Loucy (cell line): ENCODE measurements at regions not wholly inside any gene's neighbourhood (a gene's known extent, or its start where the extent isn't known, plus 50 kb on each side); places are given as distances from the start of the nearest gene placed in this dataset.
"Not testable (repeated sequence)": the region's sequence is repeated elsewhere in the genome, so short reads cannot be mapped to it uniquely, and the experiment has no call there.

Source experiments
- EZH2phosphoT487 ChIP-seq: fragments of 200-600 bp; IDR thresholded peaks from 2 replicates; pipeline ENCODE4 v1.6.1; 2018; ENCODE audit warnings: antibody characterized with exemption, mild to moderate bottlenecking, moderate library complexity, borderline replicate concordance
- TF ChIP-seq, protein P1 (sequence below): fragments of 200-600 bp; sonication (generic); conservative IDR thresholded peaks from 2 replicates; pipeline ENCODE4 v1.5.1; 2014; ENCODE audit warnings: mild to moderate bottlenecking, antibody characterized with exemption, low read length

DNA sequence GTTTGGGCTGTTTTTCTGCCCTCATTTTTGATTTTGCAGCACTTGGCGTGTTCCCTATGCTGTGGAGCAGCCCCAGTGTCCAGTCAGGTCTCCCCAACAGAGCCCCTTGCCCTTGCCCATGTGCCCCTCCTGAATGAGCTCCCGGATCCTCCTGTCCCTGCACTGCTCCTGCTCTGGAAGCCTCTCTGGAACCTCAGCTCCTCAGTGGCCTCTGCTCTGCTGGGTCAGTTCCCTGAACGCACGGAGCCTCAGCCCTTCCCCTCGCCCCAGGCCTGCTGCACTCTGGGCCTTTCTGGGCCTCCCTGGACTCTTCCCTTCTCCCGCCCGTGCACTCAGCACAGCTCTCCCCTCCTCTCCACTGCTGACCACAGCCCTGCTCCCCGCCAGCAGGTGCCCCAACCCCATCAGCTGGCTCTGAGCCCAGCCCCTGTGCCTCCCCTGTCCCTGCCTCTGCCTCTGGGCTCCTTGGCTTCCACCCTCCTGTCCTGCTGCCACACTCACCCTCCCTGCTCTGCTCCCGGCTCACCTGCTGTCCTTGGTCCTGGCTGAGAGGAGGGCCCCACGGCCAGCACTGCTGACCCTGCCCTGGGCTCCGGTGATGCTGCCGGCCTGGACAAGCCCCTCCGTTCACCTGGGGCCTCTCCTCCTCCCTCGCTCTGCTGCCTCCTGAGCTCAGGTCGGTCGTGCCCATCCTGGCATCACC lies 220.6 kb downstream of the TMEM121 start:
- TF ChIP-seq, protein P1, sequence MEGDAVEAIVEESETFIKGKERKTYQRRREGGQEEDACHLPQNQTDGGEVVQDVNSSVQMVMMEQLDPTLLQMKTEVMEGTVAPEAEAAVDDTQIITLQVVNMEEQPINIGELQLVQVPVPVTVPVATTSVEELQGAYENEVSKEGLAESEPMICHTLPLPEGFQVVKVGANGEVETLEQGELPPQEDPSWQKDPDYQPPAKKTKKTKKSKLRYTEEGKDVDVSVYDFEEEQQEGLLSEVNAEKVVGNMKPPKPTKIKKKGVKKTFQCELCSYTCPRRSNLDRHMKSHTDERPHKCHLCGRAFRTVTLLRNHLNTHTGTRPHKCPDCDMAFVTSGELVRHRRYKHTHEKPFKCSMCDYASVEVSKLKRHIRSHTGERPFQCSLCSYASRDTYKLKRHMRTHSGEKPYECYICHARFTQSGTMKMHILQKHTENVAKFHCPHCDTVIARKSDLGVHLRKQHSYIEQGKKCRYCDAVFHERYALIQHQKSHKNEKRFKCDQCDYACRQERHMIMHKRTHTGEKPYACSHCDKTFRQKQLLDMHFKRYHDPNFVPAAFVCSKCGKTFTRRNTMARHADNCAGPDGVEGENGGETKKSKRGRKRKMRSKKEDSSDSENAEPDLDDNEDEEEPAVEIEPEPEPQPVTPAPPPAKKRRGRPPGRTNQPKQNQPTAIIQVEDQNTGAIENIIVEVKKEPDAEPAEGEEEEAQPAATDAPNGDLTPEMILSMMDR = not testable (repeated sequence)
- TF ChIP-seq EZH2phosphoT487 = not testable (repeated sequence)
